NCI-H2196 (cell line): ENCODE measurements at regions not wholly inside any gene's neighbourhood (a gene's known extent, or its start where the extent isn't known, plus 50 kb on each side); places are given as distances from the start of the nearest gene placed in this dataset.
A peak's percentile ranks its signal among the peaks of the same experiment; 100 is the strongest.

Experiments
- DNase-seq: peaks from one replicate; lab custom pipeline; 2025; ENCODE audit not compliant: unreplicated experiment; lab: John Stamatoyannopoulos, UW

- no peak for DNase-seq
Observed at GRCh38 chr6:26149240-26149639, 62.0 kb downstream of the HFE start.

DNA sequence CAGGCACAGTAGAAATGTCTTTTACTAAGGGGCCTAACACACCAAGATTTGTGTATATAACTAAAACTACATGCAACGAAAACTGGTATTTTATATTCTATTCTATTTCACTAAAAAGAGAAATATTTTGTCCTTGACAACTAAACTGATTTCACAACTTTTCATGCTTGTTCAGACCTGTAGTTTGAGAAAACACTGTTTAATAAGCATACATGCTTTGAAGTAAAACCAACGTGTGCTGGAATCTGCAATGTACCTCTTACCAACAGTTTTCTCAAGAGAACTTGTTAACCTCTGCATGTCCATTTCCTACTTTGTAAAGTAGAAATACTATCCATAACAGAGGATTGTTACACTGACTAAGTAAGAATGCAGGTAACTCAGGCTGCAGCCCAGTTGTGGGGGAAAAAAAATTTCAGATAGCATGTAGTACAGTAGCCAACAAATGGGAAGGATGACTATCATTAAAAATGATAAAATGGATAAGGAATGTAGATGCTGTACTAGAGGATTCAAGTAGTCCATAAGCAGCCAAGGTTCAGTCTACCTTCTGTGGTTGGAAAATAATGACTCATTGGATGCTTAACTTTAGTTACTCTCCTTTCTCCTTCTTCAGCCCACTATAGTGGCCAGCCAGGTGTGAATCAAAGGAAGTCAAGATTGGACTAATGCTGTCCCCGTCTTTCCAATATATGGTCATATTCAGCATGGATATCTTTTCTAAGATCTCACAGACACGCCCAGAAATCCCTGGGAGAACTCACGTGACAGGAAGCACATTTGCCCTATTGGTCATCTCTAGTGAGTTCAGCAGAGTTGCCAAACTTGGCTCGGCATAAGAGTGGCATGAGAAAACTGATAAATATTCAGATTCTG is 65.2 kb downstream of the HFE start:
- DNase-seq, result no peak

DNA sequence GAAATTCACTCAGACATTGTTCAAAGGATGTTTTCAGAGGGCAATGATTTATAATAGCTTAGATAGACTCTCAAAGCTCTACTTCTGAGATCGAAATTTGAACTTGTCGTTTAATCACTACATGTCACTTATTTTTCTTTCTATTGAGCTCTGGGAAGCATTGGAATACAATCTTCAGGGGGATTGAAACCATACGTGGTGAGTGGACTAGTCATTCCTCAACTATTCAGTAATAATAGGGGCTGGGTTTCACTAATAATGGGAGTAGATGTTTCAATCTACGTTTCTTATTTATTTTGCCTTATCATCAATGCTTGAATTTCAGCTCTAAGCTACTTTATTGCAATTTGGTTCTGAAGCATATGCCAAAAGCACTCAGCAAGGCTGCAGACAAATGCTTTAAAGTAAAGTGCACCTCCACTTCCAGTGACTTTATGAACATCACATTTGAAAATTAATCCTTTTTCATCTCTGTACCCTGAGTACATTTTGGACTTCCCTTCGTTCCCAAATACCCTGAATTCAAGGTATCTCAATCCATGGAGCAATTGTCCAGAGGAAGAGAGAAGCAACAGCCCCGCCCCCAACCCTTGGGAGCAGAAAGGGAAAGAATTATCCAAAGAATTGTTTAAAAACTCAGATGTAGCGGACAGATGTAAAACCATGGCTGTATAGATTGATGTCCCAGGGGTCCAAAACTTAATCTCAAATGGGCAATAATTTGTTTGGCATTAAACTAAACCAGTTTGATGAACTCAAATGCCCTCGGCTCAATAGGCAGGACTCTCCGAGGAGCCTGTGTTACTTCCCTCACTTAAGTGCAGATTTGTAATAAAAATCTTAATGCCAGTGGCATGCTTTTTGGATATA is 68.1 kb downstream of the HFE start:
- peak; percentile 67 for DNase-seq

DNA sequence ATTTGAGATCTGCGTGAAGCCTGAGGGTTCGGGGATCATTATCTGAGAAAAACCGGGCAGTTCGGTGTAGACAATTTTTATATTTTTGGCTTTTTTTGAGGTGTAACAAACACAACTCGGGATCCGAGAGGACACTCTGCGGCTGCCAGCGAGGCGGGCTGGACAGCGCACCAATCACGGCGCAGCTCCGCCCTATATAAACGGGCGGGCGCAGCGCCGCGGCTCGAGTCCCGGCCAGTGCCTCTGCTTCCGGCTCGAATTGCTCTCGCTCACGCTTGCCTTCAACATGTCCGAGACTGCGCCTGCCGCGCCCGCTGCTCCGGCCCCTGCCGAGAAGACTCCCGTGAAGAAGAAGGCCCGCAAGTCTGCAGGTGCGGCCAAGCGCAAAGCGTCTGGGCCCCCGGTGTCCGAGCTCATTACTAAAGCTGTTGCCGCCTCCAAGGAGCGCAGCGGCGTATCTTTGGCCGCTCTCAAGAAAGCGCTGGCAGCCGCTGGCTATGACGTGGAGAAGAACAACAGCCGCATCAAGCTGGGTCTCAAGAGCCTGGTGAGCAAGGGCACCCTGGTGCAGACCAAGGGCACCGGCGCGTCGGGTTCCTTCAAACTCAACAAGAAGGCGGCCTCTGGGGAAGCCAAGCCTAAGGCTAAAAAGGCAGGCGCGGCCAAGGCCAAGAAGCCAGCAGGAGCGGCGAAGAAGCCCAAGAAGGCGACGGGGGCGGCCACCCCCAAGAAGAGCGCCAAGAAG is 69.0 kb downstream of the HFE start:
- DNase-seq, result peak; percentile 88

- DNase-seq, result peak; percentile 64
Observed at GRCh38 chr6:26156850-26157250, 69.6 kb downstream of the HFE start.

GRCh38 chr6:26157251-26158075 is 70.2 kb downstream of the HFE start:
- peak; percentile 93 for DNase-seq

DNA sequence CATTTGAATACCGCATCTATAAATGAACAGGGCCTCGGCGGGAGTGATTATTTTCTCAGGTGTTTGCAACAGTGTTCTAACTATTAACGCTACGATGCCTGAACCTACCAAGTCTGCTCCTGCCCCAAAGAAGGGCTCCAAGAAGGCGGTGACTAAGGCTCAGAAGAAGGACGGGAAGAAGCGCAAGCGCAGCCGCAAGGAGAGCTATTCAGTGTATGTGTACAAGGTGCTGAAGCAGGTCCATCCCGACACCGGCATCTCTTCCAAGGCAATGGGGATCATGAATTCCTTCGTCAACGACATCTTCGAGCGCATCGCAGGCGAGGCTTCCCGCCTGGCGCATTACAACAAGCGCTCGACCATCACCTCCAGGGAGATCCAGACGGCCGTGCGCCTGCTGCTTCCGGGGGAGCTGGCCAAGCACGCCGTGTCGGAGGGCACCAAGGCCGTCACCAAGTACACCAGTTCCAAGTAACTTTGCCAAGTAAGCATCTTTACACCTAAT is 70.9 kb downstream of the HFE start:
- DNase-seq, result no peak

DNA sequence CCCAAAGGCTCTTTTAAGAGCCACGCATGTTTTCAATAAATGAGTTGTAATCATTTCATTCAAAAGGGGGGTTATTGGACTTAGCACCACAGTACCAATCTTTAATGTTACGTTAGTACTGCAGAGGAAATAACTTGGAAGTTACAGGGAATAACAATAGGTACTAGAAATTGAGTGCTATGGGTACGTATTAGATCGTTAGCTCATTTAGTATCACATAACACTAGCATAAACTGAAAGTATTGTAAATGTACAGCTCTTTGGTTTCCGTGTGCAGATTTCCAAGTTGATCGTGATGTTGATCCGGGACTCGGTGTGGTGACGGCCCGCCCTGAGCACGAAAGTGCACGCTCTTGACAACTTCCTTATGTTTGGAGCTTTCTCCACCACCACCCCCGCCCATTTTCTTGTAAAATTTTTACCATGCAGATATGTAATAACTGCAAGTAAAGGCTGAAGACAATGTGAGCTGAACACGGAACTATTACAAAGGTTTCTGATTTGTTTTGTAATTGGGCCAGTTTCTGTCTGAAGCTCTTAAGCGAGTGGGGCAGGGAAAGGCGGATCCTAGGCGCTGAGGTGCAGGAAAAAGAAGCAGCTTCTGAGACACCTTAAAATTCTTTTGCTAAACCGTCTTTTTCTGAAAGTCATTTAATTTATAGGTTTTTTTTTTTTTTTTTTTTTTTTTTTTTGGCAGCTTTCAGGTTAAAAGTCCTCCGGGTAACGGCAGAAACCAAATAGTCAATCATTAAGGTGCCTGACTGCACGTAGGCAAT is 71.5 kb downstream of the HFE start:
- peak; percentile 20 for DNase-seq

DNA sequence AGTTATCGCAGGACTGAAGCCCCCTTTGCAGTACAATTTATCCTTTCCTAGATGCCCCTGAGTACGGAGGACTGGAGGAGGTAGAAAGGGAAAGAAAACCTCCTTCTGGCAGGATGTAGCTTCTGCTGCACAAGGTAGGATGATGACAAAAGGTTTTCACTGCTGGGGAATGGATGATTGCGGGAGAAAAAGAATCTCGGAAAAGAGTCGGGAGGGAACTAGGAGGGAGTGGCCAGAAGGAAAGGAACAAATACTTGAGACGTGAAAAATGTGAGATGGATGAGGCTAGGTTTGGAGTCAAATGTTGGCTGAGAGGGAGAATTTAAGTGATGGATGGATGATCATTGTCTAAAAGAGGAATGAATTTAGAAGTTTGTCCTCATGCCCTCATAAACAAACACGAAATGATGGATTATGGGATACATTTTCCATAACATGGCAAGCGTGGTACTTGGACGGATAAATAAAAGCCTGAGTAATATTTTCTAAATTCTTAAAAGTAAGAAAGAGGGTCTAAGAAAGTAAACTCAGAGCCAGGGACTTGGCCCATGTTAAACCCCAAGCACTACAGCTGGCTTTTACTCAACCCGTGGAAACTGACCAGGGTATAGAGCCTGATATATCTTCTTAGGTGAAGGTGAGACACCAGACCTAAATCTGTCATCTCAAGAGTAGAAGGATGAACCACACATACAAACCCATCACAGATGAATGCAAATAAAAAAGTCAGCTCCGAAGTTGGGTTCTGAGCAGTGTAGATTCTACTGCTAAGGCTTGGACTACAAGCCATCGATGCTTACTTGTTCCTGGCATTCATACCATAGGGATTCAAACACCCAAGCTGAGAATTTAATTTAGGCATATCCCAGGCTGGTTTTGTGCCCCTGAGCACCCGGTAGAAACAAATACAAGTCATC is 72.4 kb downstream of the HFE start:
- no peak for DNase-seq

- no peak for DNase-seq
Observed at GRCh38 chr6:26161322-26161721, 74.1 kb downstream of the HFE start.

DNA sequence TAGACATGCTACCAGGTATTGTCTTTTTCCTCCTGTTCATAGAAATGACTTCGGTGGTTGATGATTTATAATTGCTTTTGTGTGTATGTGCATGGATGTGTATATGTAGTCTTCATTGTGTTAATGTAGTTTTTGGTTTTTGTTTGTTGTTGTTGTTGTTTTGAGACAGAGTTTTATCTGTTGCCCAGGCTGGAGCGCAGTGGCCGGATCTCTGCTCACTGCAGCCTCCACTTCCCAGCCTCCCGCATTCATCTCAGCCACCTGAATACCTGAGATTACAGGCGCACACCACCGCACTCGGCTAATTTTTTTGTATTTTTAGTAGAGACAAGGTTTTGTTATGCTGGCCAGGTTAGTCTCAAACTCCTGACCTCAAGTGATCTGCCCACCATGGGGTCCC is 75.2 kb downstream of the HFE start:
- DNase-seq, result no peak

GRCh38 chr6:26163427-26164119 is 76.3 kb downstream of the HFE start:
- no peak for DNase-seq

DNA sequence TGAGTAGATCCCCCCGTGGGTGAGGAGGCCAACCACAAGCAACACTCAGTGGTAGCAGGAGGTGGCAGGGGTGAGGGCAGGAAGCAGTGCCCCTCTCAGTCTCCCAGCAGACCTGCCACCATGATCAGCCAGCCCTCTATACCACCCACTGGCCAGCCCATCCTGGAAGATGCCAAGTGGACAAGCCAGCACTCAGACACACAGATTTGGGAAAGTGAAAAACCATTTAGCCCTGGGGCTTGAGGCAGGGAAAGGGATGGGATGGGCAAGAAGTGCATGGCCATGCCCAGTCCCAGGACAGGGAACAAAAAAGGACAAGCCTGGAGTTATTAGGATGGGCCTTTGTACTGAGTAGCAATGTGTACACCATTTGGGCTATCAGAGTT is 76.9 kb downstream of the HFE start:
- DNase-seq, result no peak

GRCh38 chr6:26165261-26165790 is 78.1 kb downstream of the HFE start:
- no peak for DNase-seq

DNA sequence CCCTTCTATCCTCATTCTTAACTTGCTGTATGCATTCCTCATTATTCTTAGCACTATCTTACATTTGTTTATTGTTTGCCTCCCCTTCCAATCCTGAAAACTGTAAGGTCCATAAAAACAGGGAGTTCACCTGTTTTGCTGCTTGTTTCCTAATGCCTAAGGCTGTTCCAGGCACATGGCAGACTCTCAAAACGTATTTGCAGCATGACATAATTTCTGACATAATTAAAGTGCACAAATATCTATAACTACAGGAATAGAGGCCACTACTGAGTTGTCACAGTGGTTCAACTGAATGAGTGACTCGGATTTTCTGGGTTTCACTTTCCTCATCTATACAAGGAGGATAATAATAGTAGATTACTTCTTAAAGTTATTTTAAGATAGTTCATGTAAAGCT is 83.0 kb downstream of the HFE start:
- DNase-seq, result no peak

DNA sequence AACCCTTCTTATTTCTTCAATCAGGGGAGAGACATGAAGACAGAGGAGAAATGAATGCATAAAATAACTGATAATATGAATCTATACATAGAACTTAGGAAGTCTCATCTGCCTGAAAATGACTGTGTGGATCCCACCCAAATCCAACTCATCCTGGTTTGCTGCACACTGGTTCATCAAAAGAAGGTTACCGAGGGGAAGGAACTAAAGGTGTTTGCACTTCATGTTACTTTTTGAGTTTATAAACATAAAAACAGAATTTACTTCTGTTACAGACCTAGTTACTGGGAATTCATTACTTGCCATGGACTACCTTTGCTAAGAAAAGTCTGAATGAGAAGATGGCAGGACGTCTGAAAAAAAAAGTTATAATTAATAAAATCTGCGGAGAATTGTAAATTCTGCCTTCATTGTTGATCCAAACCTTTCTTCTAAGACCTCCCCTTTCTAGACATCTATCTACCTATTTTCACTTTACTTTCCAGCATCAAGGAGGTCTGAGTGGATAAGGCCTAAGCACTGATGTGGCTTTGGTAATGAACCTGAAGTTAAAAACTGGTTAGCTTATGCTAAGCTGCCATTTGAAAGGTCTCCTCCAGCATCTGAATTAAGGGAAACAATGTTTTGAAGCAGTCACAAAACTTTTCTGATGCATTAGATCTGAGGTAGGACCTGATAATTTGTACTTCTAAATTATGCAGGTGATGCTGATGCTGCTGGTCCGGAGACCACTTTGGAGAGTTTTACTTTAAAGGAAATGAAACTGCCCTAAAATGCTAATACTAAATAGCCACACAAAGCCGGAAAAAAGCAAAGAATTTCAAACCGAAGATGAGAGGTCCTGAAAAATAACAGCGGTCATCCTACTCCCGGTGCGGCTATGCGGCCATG is 84.0 kb downstream of the HFE start:
- DNase-seq, result no peak

GRCh38 chr6:26172608-26172968 is 85.4 kb downstream of the HFE start:
- DNase-seq, result no peak
